NCI-H345 treated with DMSO at 0.1 percent for 48 hours (cell line): ENCODE measurements at regions not wholly inside any gene's neighbourhood (a gene's known extent, or its start where the extent isn't known, plus 50 kb on each side); places are given as distances from the start of the nearest gene placed in this dataset.

ENCODE experiments used
- DNase-seq: peaks from one replicate; lab custom pipeline; 2025; ENCODE audit not compliant: unreplicated experiment; lab: John Stamatoyannopoulos, UW

GRCh38 chr2:198315791-198316630, 511.6 kb downstream of the PLCL1 start:
- no peak for DNase-seq

GRCh38 chr2:198314559-198315153, 510.3 kb downstream of the PLCL1 start:
- DNase-seq, result peak; percentile 68

DNA sequence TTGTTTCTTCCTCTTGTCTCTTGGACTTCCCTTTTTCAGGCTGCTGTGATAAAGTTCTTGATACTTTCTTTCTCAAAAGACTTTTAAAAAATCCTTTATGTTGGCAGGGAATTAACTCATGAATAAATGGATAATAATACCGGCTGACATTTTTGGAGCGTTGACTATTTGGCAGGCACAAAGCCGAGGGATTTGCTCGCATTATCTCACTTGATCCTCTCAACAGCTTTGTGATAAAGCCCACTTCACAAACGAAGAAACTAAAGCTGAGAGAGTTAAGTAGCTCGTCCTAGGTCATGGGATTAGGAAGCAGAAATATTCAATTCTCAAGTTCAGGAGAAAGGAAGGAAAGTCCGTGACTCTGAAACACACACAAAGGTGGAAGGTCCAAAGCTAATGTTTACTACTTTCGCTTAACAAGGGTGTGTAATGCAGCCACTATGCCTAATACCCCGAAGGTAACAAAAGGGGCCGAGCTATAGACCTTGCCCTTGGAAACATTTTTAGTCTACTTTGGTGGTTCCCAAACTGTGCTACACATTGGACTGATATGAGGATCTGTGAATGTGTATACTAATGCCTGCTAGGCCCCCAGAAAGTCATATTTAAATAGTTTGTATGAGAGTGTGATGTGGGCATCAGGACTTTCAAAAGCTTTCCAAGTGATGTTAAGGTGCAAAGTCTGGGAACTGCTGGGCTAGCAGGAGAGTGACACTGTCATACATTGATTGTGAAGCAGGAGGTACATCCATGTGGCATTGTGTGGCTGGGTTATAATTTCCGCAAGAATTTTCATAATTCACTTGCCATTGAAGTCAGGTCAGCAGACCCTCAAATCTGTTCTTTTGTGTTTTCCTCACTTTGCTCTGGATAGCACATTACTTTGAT, 508.4 kb downstream of the PLCL1 start:
- no peak for DNase-seq

GRCh38 chr2:198311020-198311419, 506.6 kb downstream of the PLCL1 start:
- no peak for DNase-seq

DNA sequence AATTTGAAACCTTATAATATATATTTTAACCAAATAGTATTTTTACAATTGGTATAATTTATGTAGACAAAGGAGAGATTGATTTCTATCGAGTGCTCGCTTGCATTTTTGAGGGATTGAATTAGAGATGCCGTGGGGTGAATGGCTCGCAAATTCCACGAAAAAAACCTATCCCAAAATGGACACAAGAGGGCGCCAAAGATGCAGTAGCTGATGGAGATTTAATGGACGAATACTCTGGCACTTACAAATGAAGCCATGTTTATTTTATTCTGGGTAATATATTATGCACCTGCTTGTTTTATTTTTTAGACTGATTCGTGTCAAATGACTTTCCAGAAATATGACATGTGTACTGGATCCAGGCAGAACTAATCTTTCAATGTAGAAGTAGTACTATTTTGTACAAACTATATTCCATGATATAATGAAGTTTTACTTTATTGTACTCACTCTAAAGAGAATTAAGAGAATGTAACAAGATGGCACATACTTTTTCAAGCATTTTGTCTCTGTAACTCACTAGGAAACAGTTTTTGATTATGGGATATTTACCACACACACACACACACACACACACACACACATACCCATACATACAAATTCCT, 505.4 kb downstream of the PLCL1 start:
- peak; percentile 43 for DNase-seq

- no peak for DNase-seq
These were observed 504.7 kb downstream of the PLCL1 start for GRCh38 chr2:198309081-198309480.

DNA sequence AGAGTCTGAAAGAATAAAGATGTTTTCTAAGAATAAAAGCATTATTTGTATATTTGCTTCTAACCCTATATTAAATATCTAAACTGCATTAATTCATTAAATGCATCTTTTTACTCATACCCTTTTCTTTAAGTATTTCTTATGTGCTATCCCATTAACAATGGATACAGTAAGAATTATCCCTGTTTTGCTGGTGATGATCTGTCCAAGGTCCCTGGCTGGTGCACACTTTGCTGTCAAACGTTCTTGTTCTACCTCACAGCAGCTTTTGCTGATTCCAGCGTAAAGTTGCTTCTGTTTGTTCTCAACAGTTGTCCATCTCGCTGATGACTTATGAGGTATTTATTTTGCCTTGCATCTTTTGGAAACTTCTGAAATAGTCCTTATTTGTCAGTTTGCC, 504.0 kb downstream of the PLCL1 start:
- no peak for DNase-seq

GRCh38 chr2:198307093-198307492, 502.7 kb downstream of the PLCL1 start:
- DNase-seq, result no peak

- DNase-seq, result no peak
These were observed 500.5 kb downstream of the PLCL1 start for GRCh38 chr2:198304859-198305258.

DNA sequence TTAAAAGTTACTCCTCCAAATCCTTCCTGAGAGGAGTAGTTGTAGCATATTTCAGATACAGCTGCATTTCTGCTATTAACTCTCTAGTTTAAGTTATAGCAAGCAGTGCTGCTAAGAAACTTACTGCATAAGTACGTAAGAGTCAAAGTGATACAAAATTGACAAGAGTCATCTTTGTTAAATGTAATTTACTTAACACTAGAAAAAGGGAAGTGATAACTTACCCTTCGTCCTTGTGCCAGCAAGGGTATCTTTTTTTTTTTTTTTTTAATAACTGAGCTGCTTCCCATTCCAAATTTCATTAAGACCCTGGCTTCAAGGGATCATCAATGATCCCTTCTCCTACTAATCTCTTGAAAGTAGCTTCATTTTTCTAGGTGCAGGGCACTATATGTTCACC, 493.0 kb downstream of the PLCL1 start:
- DNase-seq, result no peak

DNA sequence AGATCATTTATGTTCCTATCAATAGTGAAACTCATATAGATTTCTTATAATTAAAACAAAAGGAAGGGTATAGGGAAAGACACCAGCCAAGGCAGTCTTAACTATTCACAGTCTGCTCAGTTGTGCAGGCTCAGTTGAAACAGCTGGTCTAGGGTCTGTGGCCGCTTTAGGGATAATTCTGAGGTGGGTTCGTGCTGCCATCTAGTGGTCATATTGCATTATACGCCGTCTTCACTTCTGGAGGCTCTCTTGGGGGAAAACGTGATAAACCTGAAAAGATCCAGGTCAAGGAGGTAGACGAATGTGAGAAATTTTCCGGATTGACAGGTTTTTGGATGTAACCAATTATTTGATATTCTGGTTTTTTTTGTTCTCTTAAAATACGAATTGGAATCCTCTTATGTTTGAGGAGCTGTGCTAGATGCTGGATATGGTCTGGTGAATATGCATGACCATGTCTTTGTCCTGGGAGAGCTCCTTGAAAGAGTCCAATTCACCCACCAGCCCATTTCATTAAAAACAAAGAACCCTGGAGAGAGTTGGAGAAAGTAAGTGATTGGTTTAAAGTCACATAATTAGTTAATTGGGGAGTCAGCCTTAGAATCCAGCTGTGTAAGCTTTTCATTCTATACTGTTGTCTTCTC, 492.4 kb downstream of the PLCL1 start:
- DNase-seq, result peak; percentile 59

DNA sequence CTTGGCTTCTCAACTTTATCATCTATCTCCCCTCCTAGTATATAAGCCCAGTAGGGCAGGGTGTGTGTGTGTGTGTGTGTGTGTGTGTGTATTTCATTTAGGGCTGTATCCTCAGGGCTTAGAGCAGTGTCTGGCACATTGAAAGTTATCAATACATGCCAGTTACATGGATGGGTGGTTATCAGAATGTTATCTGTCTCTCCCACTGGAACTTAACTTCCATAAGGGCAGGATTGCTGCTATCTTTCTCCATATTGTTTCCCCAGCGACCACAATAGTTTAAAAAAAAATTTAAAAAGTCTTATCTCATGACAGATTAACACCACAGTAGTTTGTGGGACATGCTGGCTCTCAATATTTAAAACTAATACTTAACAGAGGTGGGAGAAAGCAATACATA, 488.9 kb downstream of the PLCL1 start:
- no peak for DNase-seq

- no peak for DNase-seq
These were observed 485.4 kb downstream of the PLCL1 start for GRCh38 chr2:198289811-198290210.

DNA sequence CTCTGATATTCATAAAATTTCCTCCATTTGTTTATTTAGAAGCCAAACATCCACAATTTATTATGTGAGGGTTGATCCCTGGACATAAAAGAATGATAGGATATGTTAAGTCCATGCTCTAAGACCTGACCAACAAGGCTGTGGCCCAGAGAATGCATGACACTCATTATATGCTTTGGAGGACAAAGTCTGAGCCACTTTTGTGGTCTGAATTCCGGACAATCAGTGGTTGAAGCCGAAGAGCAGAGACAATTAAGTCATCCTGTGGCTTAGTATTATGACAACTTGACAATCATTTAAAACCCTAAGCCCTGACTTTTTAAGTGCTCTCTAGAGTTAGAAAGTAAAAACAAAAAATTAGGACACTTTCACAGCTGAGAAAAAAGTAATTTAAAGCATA, 483.3 kb downstream of the PLCL1 start:
- DNase-seq, result no peak

GRCh38 chr2:198285216-198285615, 480.8 kb downstream of the PLCL1 start:
- DNase-seq, result no peak

DNA sequence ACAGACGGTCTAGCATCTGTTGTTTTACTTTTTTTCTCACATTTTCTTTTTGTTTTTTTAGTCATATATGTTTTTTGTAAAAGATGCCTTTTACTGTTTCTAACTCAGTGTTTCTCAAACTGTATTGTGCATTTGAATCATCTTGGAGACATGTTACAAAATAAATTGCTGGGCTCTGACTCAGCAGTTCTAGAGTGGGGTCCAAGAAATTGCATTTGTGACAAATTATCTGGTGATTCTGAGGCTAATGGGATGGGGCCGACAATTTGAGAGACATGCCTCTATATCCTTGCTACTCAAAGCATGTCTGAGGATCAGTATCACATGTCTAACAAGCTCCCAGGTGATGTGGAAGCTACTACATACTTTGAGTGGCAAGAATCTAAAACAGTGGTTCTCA, 478.8 kb downstream of the PLCL1 start:
- DNase-seq, result no peak

DNA sequence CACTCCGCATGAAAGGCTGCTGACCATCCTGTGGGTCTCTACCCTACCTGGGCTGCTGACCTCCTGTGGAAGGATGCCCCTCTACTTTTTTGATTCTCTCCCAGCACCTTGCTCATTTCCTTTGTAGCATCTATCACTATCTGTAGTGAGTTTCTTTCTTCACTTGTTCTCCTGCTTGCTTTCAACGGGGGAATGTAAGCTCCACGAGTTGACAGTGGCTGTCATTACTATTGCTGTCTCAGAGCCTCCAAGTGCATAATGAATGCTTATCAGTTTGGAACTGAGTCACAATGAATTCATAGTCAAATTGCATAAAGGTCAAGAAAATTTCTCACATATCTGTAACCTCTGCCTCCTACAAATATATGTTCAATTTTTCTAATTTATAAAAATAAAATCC, 477.7 kb downstream of the PLCL1 start:
- DNase-seq, result no peak

- DNase-seq, result no peak
These were observed 475.8 kb downstream of the PLCL1 start for GRCh38 chr2:198280145-198280544.

GRCh38 chr2:198279026-198279425, 474.6 kb downstream of the PLCL1 start:
- DNase-seq, result no peak

- DNase-seq, result no peak
These were observed 472.8 kb downstream of the PLCL1 start for GRCh38 chr2:198277181-198277580.

GRCh38 chr2:198273660-198274059, 469.3 kb downstream of the PLCL1 start:
- DNase-seq, result no peak
